ENCODE measurements at regions not wholly inside any gene's neighbourhood (a gene's known extent, or its start where the extent isn't known, plus 50 kb on each side); places are given as distances from the start of the nearest gene placed in this dataset.
"Not testable (repeated sequence)": the region's sequence is repeated elsewhere in the genome, so short reads cannot be mapped to it uniquely, and the experiment has no call there.

DNA sequence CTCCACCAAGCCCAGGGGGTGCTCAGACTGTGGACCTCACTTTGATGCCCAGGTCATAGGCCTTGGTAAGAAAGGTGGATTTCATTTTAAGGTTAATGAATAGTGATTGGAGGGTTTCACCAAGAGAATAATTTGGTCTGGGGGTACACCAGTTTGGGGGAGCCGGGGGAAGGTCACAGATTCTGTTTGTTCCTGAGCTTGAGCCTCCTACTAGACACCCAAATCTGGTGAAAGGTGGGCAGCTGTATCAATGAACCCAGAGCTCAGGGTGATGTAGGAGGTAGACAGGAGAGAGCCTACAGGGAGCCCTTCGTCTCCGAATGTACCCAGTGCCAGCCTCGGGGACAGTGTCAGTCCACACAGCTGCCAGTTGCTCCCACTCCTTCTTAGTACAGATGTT lies 63.7 kb upstream of the ATP12A start:
- Histone ChIP-seq H3K36me3 (replicated peaks in 1 of 2) (no peaks in the 10 kb centered on the region), H3K4me1 (replicated peaks in 1 of 2) (no peaks in the 10 kb centered on the region), H3K27ac (no peak overlapping the region), H3K27me3 (no peaks in the 10 kb centered on the region), H3K9me3 (replicated peaks in 1 of 3) (no peaks in the 10 kb centered on the region), H3K4me3 (no peak overlapping the region)
- intact Hi-C loops (cut with DNase I): no loop called here
- no peak for DNase-seq
- WGBS, 4 donors: 83 to 100% (median 96%) methylated on average over 3 to 4 of the region's 4 CpGs
- no peak for TF ChIP-seq POLR2A (IDR thresholded peaks at IDR 0.05)
- TF ChIP-seq, protein P1, sequence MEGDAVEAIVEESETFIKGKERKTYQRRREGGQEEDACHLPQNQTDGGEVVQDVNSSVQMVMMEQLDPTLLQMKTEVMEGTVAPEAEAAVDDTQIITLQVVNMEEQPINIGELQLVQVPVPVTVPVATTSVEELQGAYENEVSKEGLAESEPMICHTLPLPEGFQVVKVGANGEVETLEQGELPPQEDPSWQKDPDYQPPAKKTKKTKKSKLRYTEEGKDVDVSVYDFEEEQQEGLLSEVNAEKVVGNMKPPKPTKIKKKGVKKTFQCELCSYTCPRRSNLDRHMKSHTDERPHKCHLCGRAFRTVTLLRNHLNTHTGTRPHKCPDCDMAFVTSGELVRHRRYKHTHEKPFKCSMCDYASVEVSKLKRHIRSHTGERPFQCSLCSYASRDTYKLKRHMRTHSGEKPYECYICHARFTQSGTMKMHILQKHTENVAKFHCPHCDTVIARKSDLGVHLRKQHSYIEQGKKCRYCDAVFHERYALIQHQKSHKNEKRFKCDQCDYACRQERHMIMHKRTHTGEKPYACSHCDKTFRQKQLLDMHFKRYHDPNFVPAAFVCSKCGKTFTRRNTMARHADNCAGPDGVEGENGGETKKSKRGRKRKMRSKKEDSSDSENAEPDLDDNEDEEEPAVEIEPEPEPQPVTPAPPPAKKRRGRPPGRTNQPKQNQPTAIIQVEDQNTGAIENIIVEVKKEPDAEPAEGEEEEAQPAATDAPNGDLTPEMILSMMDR (IDR thresholded peaks at IDR 0.05): no peak

DNA sequence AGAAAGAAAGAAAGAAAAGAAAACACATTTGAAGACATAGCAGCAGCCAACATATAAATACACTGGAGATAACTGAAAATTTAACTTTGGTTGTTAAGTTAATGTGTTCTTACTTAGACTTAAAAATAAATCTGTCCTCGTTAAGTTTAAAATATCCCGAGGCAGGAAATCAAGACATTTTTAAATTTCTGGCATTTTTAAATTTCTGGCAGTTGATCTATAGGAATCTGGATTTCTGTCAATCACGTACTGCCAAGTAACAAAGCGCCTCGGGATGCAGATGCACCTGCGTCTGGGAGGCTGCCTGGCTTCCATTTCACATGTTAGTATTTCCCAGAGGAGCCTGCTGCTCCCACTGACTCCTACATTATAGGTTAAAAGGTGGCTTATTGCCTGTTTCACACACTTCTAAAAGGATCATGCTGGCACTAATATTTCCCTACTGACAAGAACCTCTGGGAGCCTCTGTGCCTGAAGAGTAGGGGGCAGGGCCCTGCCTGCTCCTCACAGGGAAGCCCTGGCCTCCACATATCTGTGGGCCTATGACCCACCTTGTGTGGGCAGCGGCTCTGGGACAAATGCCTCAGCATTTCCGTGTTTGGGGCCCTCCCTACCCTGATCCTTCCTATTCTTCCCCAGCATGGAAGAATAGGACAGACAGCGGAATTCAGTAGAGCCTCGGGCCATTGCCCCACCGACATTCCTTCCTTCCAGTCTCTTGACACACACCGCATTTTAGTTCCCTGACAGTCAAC lies 62.8 kb upstream of the ATP12A start:
- intact Hi-C loops (cut with DNase I): no loop called here
- Histone ChIP-seq H3K27me3 (no peaks in the 10 kb centered on the region), H3K4me3 (no peak overlapping the region), H3K27ac (no peak overlapping the region), H3K9me3 (replicated peaks in 1 of 3) (no peaks in the 10 kb centered on the region), H3K4me1 (replicated peaks in 1 of 2) (no peaks in the 10 kb centered on the region), H3K36me3 (replicated peaks in 1 of 2) (no peaks in the 10 kb centered on the region)
- DNase-seq: no peak
- 85 to 92% (median 91%) methylated on average over 12 of the region's 12 CpGs for WGBS, 4 donors
- TF ChIP-seq, protein P1 (IDR thresholded peaks at IDR 0.05): no peak
- TF ChIP-seq POLR2A (IDR thresholded peaks at IDR 0.05): no peak

DNA sequence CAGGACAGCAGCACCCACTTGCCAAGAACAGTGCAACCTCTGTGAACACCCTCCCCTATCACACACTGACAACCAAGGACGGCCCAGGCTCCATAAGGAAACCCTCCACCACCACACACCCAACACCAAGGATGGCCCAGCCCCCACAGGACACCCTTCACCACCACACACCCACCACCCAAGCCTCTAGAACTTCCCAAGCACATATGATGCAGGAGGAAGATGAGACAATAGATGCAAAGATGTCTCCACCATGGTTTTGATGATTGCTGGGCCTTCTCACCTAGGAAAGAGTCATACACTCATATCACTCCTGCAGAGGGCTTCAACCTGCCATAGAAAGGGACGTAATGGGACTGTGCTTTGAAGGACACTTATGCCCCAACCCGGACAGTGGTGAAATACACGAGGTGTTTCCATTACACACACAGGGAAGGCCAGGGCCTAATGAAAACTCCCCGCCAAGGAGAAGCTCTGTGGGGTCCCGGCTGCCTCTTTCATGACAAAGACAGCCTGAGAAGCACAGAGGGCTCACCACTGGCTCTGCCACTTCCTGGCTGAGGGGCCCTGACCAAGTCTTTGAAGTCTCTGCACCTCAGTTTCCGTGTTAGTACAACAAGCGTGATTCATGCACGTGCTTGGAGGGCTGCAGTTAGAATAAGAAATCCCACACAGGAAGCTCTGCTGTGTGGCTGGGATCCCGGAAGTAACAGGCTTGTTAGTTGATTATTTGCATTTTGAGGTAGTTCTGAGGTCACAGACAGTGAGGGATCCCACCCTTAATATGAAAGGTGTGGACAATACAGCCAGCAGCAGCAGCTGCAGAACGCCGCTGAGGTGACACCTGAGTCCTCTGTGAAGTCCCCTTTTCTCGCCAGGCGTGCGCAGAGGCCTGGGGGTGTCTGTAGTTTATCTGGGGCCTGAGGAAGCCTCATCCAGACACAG lies 61.9 kb upstream of the ATP12A start:
- H3K9me3 ChIP-seq (replicated peaks in 1 of 3): no peaks in the 10 kb centered on the region
- H3K4me3 ChIP-seq: no peak overlapping the region
- no peaks in the 10 kb centered on the region for H3K4me1 ChIP-seq (replicated peaks in 1 of 2)
- intact Hi-C loops (cut with DNase I): no loop called here
- H3K27ac ChIP-seq: no peak overlapping the region
- TF ChIP-seq POLR2A (IDR thresholded peaks at IDR 0.05): no peak
- TF ChIP-seq, protein P1 (IDR thresholded peaks at IDR 0.05): no peak
- H3K27me3 ChIP-seq: no peaks in the 10 kb centered on the region
- WGBS, 4 donors: 75 to 82% (median 77%) methylated on average over 7 to 15 of the region's 15 CpGs
- DNase-seq: no peak
- no peaks in the 10 kb centered on the region for H3K36me3 ChIP-seq (replicated peaks in 1 of 2)

DNA sequence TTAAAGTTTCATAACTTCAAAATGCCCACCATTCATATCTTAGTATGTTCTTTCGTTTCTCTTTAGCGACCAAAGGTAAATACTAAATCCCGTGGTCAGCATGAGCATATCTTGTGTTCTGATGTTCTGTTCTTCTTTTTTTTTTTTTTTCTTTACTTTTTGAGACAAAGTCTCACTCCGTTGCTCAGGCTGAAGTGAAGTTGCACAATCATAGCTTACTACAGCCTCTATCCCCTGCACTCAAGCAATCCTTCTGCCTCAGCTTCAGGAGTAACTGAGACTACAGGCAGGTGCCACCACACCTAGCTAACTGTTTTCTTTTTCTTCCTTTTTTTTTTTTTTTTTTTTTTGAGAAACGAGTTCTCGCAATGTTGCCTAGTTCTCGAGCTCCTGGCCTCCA lies 60.9 kb upstream of the ATP12A start:
- H3K4me3 ChIP-seq: no peak overlapping the region
- DNase-seq: no peak
- WGBS, 4 donors: 81 to 93% (median 82%) methylated on average over 7 of the region's 7 CpGs

DNA sequence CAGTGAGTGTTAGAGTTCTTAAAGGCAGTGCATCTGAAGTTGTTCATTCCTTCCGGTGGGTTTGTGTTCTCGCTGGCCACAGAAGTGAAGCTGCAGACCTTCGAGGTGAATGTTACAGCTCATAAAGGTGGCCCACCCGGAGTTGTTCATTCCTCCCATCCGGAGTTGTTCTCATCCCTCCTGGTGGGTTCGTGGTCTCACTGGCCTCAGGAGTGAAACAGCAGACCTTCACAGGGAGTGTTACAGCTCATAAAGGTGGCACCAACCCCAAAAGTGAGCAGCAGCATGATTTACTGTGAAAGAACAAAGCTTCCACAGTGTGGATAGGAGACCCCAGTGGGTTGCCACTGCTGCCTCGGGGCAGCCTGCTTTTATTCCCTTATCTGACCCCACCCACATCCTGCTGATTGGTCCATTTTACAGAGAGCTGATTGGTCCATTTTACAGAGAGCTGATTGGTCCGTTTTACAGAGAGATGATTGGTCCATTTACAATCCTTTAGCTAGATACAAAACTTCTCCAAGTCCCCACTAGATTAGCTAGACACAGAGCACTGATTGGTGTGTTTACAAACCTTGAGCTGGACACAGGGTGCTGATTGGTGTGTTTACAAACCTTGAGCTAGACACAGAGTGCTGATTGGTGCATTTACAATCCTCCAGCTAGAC lies 57.6 kb upstream of the ATP12A start:
- intact Hi-C loops (cut with DNase I); H3K9me3 ChIP-seq (replicated peaks in 1 of 3); H3K27me3 ChIP-seq; DNase-seq; H3K36me3 ChIP-seq (replicated peaks in 1 of 2); H3K4me1 ChIP-seq (replicated peaks in 1 of 2); H3K4me3 ChIP-seq; H3K27ac ChIP-seq: not testable (repeated sequence)
- 87 to 91% (median 89%) methylated on average over 8 of the region's 8 CpGs for WGBS, 4 donors

More for the DNA sequence above, 60.9 kb upstream of the ATP12A start:
- no peak for TF ChIP-seq POLR2A (IDR thresholded peaks at IDR 0.05)
- TF ChIP-seq, protein P1 (IDR thresholded peaks at IDR 0.05): no peak
- intact Hi-C loops (cut with DNase I): no loop called here
- H3K4me1 ChIP-seq (replicated peaks in 1 of 2): no peaks in the 10 kb centered on the region
- no peaks in the 10 kb centered on the region for H3K36me3 ChIP-seq (replicated peaks in 1 of 2)
- H3K27me3 ChIP-seq: no peaks in the 10 kb centered on the region
- H3K27ac ChIP-seq: no peak overlapping the region
- H3K9me3 ChIP-seq (replicated peaks in 1 of 3): no peaks in the 10 kb centered on the region

All from adrenal gland (tissue), 9 donors.